Brain microvascular endothelial cell (primary cell): ENCODE measurements at regions not wholly inside any gene's neighbourhood (a gene's known extent, or its start where the extent isn't known, plus 50 kb on each side); places are given as distances from the start of the nearest gene placed in this dataset.

ENCODE experiments used
- DNase-seq: peaks from one replicate; pipeline ENCODE4 v3.0.0-alpha.2; 2020
- H3K27ac ChIP-seq: fragments of 250-450 bp; sonication (Bioruptor Pico); 2 replicates; pipeline ENCODE4 v1.5.1; 2020; ENCODE audit warnings: mild to moderate bottlenecking, moderate library complexity
- H3K27me3 ChIP-seq: fragments of 250-450 bp; sonication (Bioruptor Pico); replicated peaks from 2 replicates; pipeline ENCODE4 v1.5.1; 2020; ENCODE audit warnings: mild to moderate bottlenecking
- H3K36me3 ChIP-seq: fragments of 250-450 bp; sonication (Bioruptor Pico); replicated peaks from 2 replicates; pipeline ENCODE4 v1.5.1; 2020; ENCODE audit warnings: mild to moderate bottlenecking
- H3K4me3 ChIP-seq: 2 replicates; pipeline ENCODE4 v1.5.1; 2011; ENCODE audit warnings: low read depth, mild to moderate bottlenecking, control low read depth, low read length, moderate library complexity
- CTCF ChIP-seq: IDR thresholded peaks from 2 replicates; pipeline ENCODE4 v1.5.1; 2011; ENCODE audit warnings: low read depth, mild to moderate bottlenecking, moderate library complexity, low read length, control low read depth, inconsistent platforms; ENCODE audit errors: missing control alignments
- in situ Hi-C: cut with HindIII; loops from 2 replicates; pipeline ENCODE4 v1.10.0; 2017; ENCODE audit warnings: low sequenced_read_pairs, low pct_ligation_motif_present

- Histone ChIP-seq H3K27ac (no peak overlapping the region), H3K27me3 (no peaks in the 10 kb centered on the region), H3K4me3 (no peak overlapping the region), H3K36me3 (no peaks in the 10 kb centered on the region)
- no peak for TF ChIP-seq CTCF
- in situ Hi-C loops, result no loop called here
- no peak for DNase-seq
These were observed 251.0 kb upstream of the MTPN start for GRCh38 chr7:136228171-136228570.

GRCh38 chr7:136214356-136214755, 237.2 kb upstream of the MTPN start:
- DNase-seq, result no peak
- no peak overlapping the region for H3K4me3 ChIP-seq
- H3K27me3 ChIP-seq, result no peaks in the 10 kb centered on the region
- in situ Hi-C loops, result no loop called here
- no peak overlapping the region for H3K27ac ChIP-seq
- TF ChIP-seq CTCF, result peak; percentile 7
- H3K36me3 ChIP-seq, result no peaks in the 10 kb centered on the region

- TF ChIP-seq CTCF, result no peak
- in situ Hi-C loops, result no loop called here
- H3K27ac ChIP-seq, result no peak overlapping the region
- H3K36me3 ChIP-seq, result no peaks in the 10 kb centered on the region
- no peak overlapping the region for H3K4me3 ChIP-seq
- no peak for DNase-seq
- no peaks in the 10 kb centered on the region for H3K27me3 ChIP-seq
These were observed 235.9 kb upstream of the MTPN start for GRCh38 chr7:136213012-136213411.

GRCh38 chr7:136210664-136211063, 233.5 kb upstream of the MTPN start:
- DNase-seq, result no peak
- no peak overlapping the region for H3K27ac ChIP-seq
- H3K36me3 ChIP-seq, result no peaks in the 10 kb centered on the region
- no peaks in the 10 kb centered on the region for H3K27me3 ChIP-seq
- no peak overlapping the region for H3K4me3 ChIP-seq
- in situ Hi-C loops, result no loop called here
- TF ChIP-seq CTCF, result no peak

- no peak for DNase-seq
- Histone ChIP-seq H3K36me3 (no peaks in the 10 kb centered on the region), H3K4me3 (no peak overlapping the region), H3K27me3 (no peaks in the 10 kb centered on the region), H3K27ac (no peak overlapping the region)
- no peak for TF ChIP-seq CTCF
- in situ Hi-C loops, result no loop called here
These were observed 232.9 kb upstream of the MTPN start for GRCh38 chr7:136210079-136210478.

- Histone ChIP-seq H3K4me3 (no peak overlapping the region), H3K27me3 (no peaks in the 10 kb centered on the region), H3K27ac (no peak overlapping the region), H3K36me3 (no peaks in the 10 kb centered on the region)
- no peak for TF ChIP-seq CTCF
- in situ Hi-C loops, result no loop called here
- DNase-seq, result no peak
These were observed 228.8 kb upstream of the MTPN start for GRCh38 chr7:136205956-136206355.
